Ishikawa (cell line): ENCODE measurements at regions not wholly inside any gene's neighbourhood (a gene's known extent, or its start where the extent isn't known, plus 50 kb on each side); places are given as distances from the start of the nearest gene placed in this dataset.

Experiments used
- CEBPB ChIP-seq: IDR thresholded peaks from 2 replicates; pipeline ENCODE4 v1.6.1; 2012
- EGR1 ChIP-seq: IDR thresholded peaks from 2 replicates; pipeline ENCODE4 v1.6.1; 2012
- EP300 ChIP-seq: IDR thresholded peaks from 2 replicates; pipeline ENCODE4 v1.6.1; 2012; ENCODE audit warnings: borderline replicate concordance
- FOXM1 ChIP-seq: IDR thresholded peaks from 2 replicates; pipeline ENCODE4 v1.6.1; 2012; ENCODE audit warnings: low read depth, borderline replicate concordance
- NFIC ChIP-seq: IDR thresholded peaks from 2 replicates; pipeline ENCODE4 v1.6.1; 2012
- RAD21 ChIP-seq: IDR thresholded peaks from 2 replicates; pipeline ENCODE4 v1.6.1; 2012; ENCODE audit warnings: low read depth
- TAF1 ChIP-seq: IDR thresholded peaks from 2 replicates; pipeline ENCODE4 v1.6.1; 2012; ENCODE audit warnings: low read depth, mild to moderate bottlenecking
- TCF12 ChIP-seq: IDR thresholded peaks from 2 replicates; pipeline ENCODE4 v1.6.1; 2012; ENCODE audit warnings: low read depth
- TEAD4 ChIP-seq: IDR thresholded peaks from 2 replicates; pipeline ENCODE4 v1.6.1; 2012
- USF1 ChIP-seq: IDR thresholded peaks from 2 replicates; pipeline ENCODE4 v1.6.1; 2012
- YY1 ChIP-seq: IDR thresholded peaks from 2 replicates; pipeline ENCODE4 v1.6.1; 2012; ENCODE audit warnings: low read depth
- ZBTB7A ChIP-seq: IDR thresholded peaks from 2 replicates; pipeline ENCODE4 v1.6.1; 2012; ENCODE audit warnings: low read depth
- TF ChIP-seq, protein P1 (sequence below): IDR thresholded peaks from 2 replicates; pipeline ENCODE4 v1.6.1; 2012
- TF ChIP-seq, protein P2 (sequence below): IDR thresholded peaks from 2 replicates; pipeline ENCODE4 v1.6.1; 2012; ENCODE audit warnings: low read depth, mild to moderate bottlenecking

- TF ChIP-seq TAF1 (no peak), FOXM1 (no peak), NFIC (no peak), RAD21 (no peak), USF1 (no peak), YY1 (no peak), CEBPB (no peak), EGR1 (no peak), EP300 (no peak)
- TF ChIP-seq, protein P1, sequence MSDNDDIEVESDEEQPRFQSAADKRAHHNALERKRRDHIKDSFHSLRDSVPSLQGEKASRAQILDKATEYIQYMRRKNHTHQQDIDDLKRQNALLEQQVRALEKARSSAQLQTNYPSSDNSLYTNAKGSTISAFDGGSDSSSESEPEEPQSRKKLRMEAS: no peak
These were observed 165.1 kb downstream of the PLK2 start for GRCh38 chr5:58294598-58295305.

GRCh38 chr5:58286741-58287140, 173.1 kb downstream of the PLK2 start:
- no peak for TF ChIP-seq TAF1
- no peak for TF ChIP-seq FOXM1
- TF ChIP-seq RAD21: no peak

- no peak for TF ChIP-seq USF1
- no peak for TF ChIP-seq YY1
- no peak for TF ChIP-seq TAF1
- TF ChIP-seq NFIC: no peak
- TF ChIP-seq, protein P1: no peak
- TF ChIP-seq FOXM1: no peak
These were observed 174.0 kb downstream of the PLK2 start for GRCh38 chr5:58285900-58286299.

GRCh38 chr5:58284886-58285285, 175.0 kb downstream of the PLK2 start:
- TF ChIP-seq USF1: no peak
- TF ChIP-seq TAF1: no peak
- TF ChIP-seq FOXM1: no peak
- TF ChIP-seq, protein P1: no peak
- no peak for TF ChIP-seq TCF12
- no peak for TF ChIP-seq ZBTB7A
- no peak for TF ChIP-seq NFIC

DNA sequence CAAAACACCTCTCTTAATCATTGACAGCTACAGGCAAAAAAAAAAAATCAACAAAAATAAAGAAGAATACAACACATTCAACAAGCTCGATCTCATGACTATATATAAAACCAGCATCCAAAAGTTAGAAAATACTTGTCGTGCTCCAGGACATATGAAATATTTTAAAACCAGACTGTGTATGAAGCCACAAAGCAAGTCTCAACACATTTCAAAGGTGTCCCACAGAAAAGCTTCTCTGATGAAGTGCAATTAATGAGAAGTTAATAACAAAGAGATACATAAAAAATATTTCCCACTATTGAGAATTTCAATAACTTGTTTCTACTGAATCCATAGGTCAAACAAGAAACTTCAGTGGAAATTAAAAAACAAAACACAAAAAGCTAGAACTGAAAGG, 178.7 kb downstream of the PLK2 start:
- no peak for TF ChIP-seq ZBTB7A
- TF ChIP-seq CEBPB: no peak
- TF ChIP-seq TAF1: no peak
- TF ChIP-seq FOXM1: no peak

GRCh38 chr5:58279259-58279658, 180.6 kb downstream of the PLK2 start:
- no peak for TF ChIP-seq ZBTB7A
- TF ChIP-seq USF1: no peak
- no peak for TF ChIP-seq TCF12
- no peak for TF ChIP-seq YY1
- TF ChIP-seq, protein P1: no peak

DNA sequence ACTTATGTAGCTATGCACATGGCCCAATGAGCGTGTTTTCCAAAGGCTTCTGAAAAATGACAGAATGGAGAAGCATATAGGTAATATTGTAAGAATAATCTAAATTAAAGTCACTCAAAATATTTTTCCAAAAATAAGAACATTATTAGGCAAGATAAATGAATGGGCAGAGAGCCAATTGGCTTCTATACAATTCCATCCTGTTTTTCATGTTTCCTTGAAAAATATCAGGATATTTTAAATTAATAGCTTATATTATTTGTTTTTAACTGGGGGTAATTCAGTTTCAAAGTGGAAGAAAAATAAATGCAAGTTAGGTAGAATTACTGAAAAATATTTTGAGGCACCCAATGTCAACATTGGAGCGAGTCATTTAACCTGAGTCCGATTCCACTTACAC, 183.5 kb downstream of the PLK2 start:
- TF ChIP-seq USF1: no peak
- no peak for TF ChIP-seq ZBTB7A
- TF ChIP-seq, protein P2, sequence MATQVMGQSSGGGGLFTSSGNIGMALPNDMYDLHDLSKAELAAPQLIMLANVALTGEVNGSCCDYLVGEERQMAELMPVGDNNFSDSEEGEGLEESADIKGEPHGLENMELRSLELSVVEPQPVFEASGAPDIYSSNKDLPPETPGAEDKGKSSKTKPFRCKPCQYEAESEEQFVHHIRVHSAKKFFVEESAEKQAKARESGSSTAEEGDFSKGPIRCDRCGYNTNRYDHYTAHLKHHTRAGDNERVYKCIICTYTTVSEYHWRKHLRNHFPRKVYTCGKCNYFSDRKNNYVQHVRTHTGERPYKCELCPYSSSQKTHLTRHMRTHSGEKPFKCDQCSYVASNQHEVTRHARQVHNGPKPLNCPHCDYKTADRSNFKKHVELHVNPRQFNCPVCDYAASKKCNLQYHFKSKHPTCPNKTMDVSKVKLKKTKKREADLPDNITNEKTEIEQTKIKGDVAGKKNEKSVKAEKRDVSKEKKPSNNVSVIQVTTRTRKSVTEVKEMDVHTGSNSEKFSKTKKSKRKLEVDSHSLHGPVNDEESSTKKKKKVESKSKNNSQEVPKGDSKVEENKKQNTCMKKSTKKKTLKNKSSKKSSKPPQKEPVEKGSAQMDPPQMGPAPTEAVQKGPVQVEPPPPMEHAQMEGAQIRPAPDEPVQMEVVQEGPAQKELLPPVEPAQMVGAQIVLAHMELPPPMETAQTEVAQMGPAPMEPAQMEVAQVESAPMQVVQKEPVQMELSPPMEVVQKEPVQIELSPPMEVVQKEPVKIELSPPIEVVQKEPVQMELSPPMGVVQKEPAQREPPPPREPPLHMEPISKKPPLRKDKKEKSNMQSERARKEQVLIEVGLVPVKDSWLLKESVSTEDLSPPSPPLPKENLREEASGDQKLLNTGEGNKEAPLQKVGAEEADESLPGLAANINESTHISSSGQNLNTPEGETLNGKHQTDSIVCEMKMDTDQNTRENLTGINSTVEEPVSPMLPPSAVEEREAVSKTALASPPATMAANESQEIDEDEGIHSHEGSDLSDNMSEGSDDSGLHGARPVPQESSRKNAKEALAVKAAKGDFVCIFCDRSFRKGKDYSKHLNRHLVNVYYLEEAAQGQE: no peak
- TF ChIP-seq EP300: no peak
- TF ChIP-seq EGR1: no peak
- no peak for TF ChIP-seq RAD21
- TF ChIP-seq TAF1: no peak
- TF ChIP-seq, protein P1: no peak
- TF ChIP-seq YY1: no peak
- no peak for TF ChIP-seq CEBPB
- TF ChIP-seq TEAD4: no peak
